ENCODE measurements at regions not wholly inside any gene's neighbourhood (a gene's known extent, or its start where the extent isn't known, plus 50 kb on each side); places are given as distances from the start of the nearest gene placed in this dataset.

- H4K20me1 ChIP-seq (ENCODE audit: insufficient read depth, low read length): no peaks in the 10 kb centered on the region
- no peak overlapping the region for H3K4me3 ChIP-seq (ENCODE audit: low read length)
- no peaks in the 10 kb centered on the region for H3K79me2 ChIP-seq (ENCODE audit: low read length)
- H3F3A ChIP-seq (ENCODE audit: insufficient read depth, low read length): no peaks in the 10 kb centered on the region
- no peaks in the 10 kb centered on the region for H3K9me2 ChIP-seq (replicated peaks; ENCODE audit: insufficient read depth, low read length)
- TF ChIP-seq CTCF (IDR thresholded peaks at IDR 0.05; ENCODE audit: low read length): no peak
- TF ChIP-seq EZH2 (optimal IDR thresholded peaks at IDR 0.05; ENCODE audit: low read depth, low read length): no peak
- TF ChIP-seq EZH2phosphoT487 (IDR thresholded peaks at IDR 0.05; ENCODE audit: low read length): no peak
- no peaks in the 10 kb centered on the region for H3K4me1 ChIP-seq (ENCODE audit: low read length)
- H3K9me3 ChIP-seq (replicated peaks; ENCODE audit: insufficient read depth, low read length): no peaks in the 10 kb centered on the region
- H3K27ac ChIP-seq (ENCODE audit: low read length): no peak overlapping the region
- no peaks in the 10 kb centered on the region for H3K36me3 ChIP-seq (replicated peaks; ENCODE audit: insufficient read depth, low read length)
- no peak overlapping the region for H2AFZ ChIP-seq (ENCODE audit: low read length)
- H3K4me2 ChIP-seq (ENCODE audit: low read depth, low read length): no peak overlapping the region
- H3K9ac ChIP-seq (ENCODE audit: low read length): no peak overlapping the region
- no peak for DNase-seq
- H3K27me3 ChIP-seq (replicated peaks; ENCODE audit: insufficient read depth, low read length): no peaks in the 10 kb centered on the region
Measured at GRCh38 chr10:43708262-43708661, 59.6 kb upstream of the ZNF32 start.

GRCh38 chr10:43707770-43708169 lies 59.1 kb upstream of the ZNF32 start:
- Histone ChIP-seq H3K36me3 (replicated peaks; ENCODE audit: insufficient read depth, low read length) (no peaks in the 10 kb centered on the region), H3K4me3 (ENCODE audit: low read length) (no peak overlapping the region), H3K27me3 (replicated peaks; ENCODE audit: insufficient read depth, low read length) (no peaks in the 10 kb centered on the region), H4K20me1 (ENCODE audit: insufficient read depth, low read length) (no peaks in the 10 kb centered on the region), H3K79me2 (ENCODE audit: low read length) (no peaks in the 10 kb centered on the region), H2AFZ (ENCODE audit: low read length) (no peak overlapping the region), H3K9me2 (replicated peaks; ENCODE audit: insufficient read depth, low read length) (no peaks in the 10 kb centered on the region), H3K4me2 (ENCODE audit: low read depth, low read length) (no peak overlapping the region), H3F3A (ENCODE audit: insufficient read depth, low read length) (no peaks in the 10 kb centered on the region), H3K9ac (ENCODE audit: low read length) (no peak overlapping the region), H3K4me1 (ENCODE audit: low read length) (no peaks in the 10 kb centered on the region), H3K27ac (ENCODE audit: low read length) (no peak overlapping the region), H3K9me3 (replicated peaks; ENCODE audit: insufficient read depth, low read length) (no peaks in the 10 kb centered on the region)
- TF ChIP-seq CTCF (IDR thresholded peaks at IDR 0.05; ENCODE audit: low read length) (no peak), EZH2 (optimal IDR thresholded peaks at IDR 0.05; ENCODE audit: low read depth, low read length) (no peak)
- no peak for DNase-seq

- H3K79me2 ChIP-seq (ENCODE audit: low read length): no peaks in the 10 kb centered on the region
- DNase-seq: no peak
- TF ChIP-seq EZH2 (optimal IDR thresholded peaks at IDR 0.05; ENCODE audit: low read depth, low read length): no peak
- no peak for TF ChIP-seq EZH2phosphoT487 (IDR thresholded peaks at IDR 0.05; ENCODE audit: low read length)
- no peak for TF ChIP-seq CTCF (IDR thresholded peaks at IDR 0.05; ENCODE audit: low read length)
- H3K9me3 ChIP-seq (replicated peaks; ENCODE audit: insufficient read depth, low read length): no peaks in the 10 kb centered on the region
- H3K27me3 ChIP-seq (replicated peaks; ENCODE audit: insufficient read depth, low read length): no peaks in the 10 kb centered on the region
- H3K9me2 ChIP-seq (replicated peaks; ENCODE audit: insufficient read depth, low read length): no peaks in the 10 kb centered on the region
- H2AFZ ChIP-seq (ENCODE audit: low read length): no peak overlapping the region
- no peak overlapping the region for H3K27ac ChIP-seq (ENCODE audit: low read length)
- H3K4me1 ChIP-seq (ENCODE audit: low read length): no peaks in the 10 kb centered on the region
- H3K4me3 ChIP-seq (ENCODE audit: low read length): no peak overlapping the region
- H3K9ac ChIP-seq (ENCODE audit: low read length): no peak overlapping the region
- H4K20me1 ChIP-seq (ENCODE audit: insufficient read depth, low read length): no peaks in the 10 kb centered on the region
- no peaks in the 10 kb centered on the region for H3K36me3 ChIP-seq (replicated peaks; ENCODE audit: insufficient read depth, low read length)
- no peaks in the 10 kb centered on the region for H3F3A ChIP-seq (ENCODE audit: insufficient read depth, low read length)
- H3K4me2 ChIP-seq (ENCODE audit: low read depth, low read length): no peak overlapping the region
Measured at GRCh38 chr10:43706166-43706565, 57.5 kb upstream of the ZNF32 start.
